Suppressor macrophage (primary cell): ENCODE measurements at regions not wholly inside any gene's neighbourhood (a gene's known extent, or its start where the extent isn't known, plus 50 kb on each side); places are given as distances from the start of the nearest gene placed in this dataset.
A peak's percentile ranks its signal among the peaks of the same experiment; 100 is the strongest.

Experiments
- DNase-seq, 4 experiments: peaks; one replicate each; pipeline ENCODE4 v3.0.0-alpha.2; 2020 to 2022

GRCh38 chr5:26669523-26669922 lies 368.9 kb downstream of the CDH9 start:
- DNase-seq: no peak

DNA sequence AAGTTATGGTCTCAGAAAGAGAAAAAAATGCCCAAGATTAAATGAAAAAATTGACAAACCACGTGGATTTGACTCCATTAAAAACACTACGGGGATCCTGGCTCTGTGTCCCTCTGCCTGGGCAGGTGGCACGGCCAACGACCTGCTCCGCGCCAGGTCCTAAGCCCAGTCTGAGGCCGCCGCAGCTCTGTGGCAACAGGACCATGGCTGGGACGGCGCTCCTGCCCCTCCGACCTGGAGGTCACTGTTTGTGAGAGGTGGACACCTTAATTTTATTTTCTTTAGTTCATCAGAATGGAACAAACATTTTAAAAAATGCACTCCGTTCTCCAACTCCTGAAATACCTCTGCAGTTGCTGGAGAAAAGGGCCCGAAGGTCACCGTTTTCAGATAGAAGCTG lies 369.4 kb downstream of the CDH9 start:
- no peak for DNase-seq

DNA sequence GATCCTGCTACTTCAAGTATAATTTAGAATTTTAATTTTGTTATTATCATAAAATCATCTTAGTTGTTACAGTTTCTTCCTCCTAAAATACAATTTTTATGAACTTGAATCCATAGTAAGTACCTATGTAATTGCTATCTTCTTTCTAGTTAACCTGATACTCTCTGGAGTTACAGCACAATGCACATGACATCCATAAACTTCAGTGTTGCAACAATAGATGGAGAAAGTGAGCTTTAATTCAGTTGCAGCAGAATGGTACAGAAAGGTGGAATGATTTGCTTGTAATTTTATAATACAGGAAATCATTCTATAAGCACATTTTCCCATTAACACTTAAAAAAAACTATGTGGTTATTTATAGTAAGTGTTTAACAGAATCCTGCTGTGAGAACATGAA lies 372.0 kb downstream of the CDH9 start:
- no peak for DNase-seq

GRCh38 chr5:26663500-26663899 lies 374.9 kb downstream of the CDH9 start:
- no peak for DNase-seq

DNA sequence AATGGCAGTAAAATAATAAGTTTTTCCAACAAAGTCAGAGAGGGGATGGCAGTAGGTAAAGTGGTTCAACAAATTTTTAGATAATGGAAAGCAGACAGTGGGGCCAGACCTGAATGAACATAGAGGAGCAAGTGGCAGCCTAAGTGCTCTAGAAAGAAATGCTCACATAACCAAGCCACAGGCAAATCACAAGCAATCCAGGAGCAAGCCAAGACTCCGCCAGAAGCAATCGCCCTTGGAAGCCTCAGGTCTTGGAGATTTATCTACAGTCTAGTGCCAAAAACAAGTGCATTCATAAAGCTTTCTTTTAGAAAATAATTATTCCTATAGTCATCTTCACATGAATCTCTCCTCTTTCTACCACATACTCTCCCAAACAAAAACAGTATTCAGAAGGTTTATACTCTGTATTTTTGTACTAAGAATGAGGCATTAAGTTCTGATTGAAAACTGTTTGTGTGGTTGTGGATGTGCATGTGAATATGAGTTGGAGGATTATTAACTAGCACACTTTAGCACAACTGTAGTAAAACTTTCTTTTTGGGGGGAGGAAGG lies 375.5 kb downstream of the CDH9 start:
- DNase-seq: no peak

GRCh38 chr5:26660116-26660515 lies 378.3 kb downstream of the CDH9 start:
- no peak for DNase-seq

DNA sequence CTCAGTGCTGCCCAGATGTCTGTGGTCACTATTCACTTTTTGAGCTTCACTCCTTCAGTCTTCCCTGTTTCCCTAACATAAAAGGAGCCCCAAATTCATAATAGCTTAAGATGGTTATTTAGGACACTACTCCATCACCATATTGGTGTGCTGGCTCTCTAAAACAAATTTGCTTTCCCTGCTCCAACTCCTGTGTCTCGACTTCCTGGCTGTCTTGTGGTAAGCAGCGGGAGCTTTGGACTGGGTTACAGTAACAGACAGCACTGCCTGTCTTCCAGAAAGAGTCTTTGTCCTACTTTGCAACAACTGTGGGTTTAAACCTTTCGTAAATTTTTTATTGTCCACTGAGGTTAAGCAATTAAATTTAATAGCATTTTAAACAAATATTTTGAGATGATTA lies 389.4 kb downstream of the CDH9 start:
- no peak for DNase-seq

GRCh38 chr5:26647781-26648180 lies 390.6 kb downstream of the CDH9 start:
- DNase-seq: no peak

GRCh38 chr5:26645659-26646058 lies 392.7 kb downstream of the CDH9 start:
- DNase-seq: no peak

- no peak for DNase-seq
Measured at GRCh38 chr5:26641492-26641891, 396.9 kb downstream of the CDH9 start.

DNA sequence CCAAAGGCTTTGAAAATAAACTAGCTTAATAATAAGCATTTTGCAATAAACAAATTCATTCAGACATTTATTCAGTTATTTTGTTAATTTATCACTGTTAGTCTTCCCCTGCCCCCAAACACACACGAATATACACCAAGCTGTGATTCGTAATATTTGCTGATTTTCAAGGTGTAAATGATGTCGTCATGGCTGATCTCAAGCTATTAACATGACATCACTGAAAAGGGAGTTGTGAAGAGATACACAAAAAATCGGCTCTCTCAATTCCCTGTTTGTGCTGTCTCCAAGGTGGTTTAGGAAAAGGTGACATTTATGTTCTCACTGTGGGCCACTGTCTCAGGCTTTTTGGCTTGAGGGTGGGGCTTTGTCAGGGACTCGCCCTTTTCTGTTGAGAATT lies 413.3 kb downstream of the CDH9 start:
- no peak for DNase-seq

DNA sequence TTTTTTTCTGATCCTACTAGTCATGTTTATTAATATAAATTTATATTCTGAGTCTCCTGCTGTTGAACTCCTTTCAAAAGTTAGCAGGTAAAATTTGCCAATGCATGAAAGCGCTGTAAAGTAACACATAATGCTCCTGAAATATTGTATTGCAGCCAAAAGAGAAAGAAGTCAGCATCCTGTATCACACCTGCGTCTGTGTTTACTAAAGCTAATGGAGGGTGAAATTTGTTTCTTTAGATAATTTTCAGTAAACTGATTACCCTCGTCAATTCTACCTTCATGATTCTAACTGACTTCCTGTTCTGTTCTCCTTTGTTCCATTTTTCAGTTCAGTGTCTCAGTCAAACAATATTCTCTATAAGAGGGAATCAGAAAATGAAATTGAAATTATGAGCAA lies 415.4 kb downstream of the CDH9 start:
- no peak for DNase-seq

DNA sequence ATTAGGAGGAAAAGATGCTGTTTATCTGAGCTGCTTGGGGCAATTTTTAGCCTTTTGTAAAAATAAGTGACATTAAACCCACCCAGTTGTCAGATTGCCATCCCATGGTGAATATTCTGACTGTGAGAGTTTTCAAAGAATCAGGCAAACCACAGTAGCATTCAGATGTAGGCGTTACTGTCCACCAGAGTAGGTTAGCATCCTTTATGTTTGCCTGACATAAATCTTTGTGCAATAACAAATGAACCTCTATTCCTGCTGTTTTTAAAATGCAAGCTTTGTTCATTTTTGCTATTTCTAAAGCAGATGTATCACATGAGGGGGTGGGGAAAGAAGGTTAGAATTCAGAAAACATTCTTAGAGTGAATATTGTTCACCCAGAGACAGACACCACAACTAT lies 427.8 kb downstream of the CDH9 start:
- DNase-seq: no peak

DNA sequence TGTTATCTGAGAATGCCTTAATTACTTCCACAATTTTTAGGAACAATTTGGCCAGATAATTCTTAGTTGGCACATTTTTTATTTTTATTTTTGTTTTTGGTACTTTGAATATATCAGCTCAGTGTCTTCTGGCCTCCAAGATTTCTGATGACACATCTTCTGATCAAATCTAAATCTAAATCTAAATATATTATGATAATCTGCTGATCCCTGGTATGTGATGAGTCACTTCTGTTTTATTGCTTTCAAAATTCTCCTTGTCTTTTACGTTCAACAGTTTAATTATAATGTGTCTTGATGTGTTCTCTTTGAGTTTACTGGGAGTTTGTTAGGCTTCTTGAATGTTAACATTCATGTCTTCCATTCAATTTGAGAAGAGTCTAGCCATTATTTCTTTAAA lies 436.8 kb downstream of the CDH9 start:
- DNase-seq: no peak

DNA sequence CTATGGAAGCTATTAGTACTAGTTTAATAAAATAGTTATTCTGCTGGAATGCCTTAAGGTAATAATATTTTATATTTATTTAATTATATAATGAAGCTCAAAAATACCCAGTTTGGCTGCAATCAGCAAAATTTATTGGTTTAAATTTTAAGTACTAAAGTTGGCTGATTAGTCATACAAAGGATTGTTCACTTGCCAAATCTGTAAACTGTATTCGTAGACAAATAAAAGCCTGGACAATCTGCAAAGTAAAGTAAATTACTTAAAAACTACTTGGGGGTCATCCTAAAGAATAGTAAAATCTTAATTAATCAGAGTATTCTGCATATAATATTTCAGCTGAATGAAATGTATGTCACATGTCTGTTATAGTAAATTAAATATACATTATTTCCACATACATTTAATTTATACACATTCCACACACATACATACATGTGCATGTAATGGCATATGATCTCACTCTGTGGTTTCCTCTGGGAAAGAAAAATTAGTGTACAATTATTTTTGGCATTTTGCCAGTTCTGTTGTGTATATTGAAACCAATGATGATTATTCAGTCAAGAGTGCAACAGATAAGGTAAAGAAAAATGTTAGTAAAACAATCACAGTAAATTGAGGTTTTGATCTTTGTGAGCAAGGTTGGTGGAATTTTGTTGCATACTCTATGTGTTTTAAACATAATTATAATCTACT lies 455.9 kb downstream of the CDH9 start:
- DNase-seq: peak in 1 of 4 experiments; percentile 6

DNA sequence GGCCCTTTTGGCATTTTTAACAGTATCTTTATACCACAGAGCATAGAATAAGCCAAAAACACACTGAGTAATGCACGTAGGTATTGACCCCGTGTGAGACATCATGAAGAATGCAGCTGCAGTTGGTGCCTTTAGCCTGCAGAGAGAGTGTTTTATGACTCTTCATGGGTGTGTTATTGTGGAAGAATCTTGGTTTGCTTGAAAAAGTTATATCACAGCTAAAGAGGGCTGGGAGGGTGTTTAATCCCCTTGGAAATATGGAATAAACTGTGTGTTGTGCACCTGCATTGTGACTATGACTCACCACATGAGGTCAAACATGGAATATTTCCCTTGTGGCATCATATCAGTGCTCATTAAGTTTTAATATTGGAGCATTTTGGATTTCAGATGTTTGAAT lies 458.7 kb downstream of the CDH9 start:
- no peak for DNase-seq

DNA sequence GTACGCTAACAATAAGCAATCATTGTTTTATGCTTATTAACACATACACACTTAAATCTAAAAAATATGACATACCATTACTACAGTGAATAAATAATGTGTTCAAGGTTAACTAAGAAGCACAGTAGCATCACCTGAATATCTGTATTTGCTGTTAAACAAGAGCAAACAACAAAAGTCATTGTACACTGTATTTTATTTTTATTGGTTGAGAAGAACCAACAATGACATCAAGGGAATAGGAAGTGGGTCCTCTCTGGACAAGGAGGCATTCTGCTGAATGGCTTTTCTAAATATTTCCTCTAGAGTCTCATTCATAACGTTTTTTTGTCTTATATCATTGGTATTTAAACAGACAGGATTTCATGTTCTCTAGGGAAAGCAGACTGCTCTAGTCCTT lies 460.4 kb downstream of the CDH9 start:
- no peak for DNase-seq

GRCh38 chr5:26572480-26572879 lies 465.9 kb downstream of the CDH9 start:
- DNase-seq: no peak

DNA sequence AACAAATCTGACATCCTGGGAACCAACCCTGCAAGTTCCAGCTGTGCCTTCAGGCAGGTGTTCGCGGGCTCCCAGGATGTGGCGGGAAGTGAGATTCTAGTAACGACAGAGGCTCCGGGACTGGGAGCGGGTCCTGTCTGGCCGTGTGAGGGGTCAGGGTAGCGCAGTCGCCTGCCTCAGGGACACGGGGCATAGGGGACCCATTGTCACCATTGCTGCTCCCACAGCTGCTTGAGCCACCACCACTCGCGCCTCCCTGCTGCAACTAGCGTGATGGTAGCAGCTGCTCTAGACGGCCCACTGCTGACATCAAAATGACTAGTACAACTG lies 468.5 kb downstream of the CDH9 start:
- no peak for DNase-seq

DNA sequence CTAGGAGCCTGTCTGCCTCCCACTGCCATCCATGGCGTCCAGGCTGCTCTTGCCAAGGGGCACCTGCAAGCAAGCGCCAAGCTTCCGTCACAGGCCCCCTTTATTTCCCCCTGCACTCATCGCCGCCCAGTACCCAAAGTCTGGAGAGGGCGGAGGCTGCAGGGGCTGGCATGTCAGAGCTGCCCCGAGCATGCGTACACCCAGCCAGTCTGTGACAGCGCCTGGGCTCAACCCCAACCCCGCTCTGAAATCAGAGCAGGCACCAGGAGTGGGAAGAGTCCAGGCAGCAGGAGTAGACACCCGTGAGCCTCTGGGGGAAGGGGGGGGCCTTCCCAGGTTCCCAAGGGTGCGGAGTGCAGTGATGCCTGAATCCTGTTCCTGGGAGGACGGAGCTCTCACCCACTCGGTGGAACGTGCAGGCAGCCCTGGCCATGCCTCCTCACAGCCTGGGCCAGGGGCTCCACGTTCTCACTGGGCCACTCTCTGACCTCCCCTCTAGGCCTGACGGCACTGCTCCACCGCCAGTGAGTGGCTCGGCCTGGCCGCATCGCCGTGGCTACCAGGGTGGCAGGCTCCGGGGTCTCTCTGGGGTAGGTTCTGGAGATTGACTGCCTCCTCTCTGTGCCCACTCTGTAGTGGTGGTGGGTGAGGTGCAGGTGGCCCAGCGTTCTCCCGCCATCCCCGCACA lies 469.0 kb downstream of the CDH9 start:
- no peak for DNase-seq

DNA sequence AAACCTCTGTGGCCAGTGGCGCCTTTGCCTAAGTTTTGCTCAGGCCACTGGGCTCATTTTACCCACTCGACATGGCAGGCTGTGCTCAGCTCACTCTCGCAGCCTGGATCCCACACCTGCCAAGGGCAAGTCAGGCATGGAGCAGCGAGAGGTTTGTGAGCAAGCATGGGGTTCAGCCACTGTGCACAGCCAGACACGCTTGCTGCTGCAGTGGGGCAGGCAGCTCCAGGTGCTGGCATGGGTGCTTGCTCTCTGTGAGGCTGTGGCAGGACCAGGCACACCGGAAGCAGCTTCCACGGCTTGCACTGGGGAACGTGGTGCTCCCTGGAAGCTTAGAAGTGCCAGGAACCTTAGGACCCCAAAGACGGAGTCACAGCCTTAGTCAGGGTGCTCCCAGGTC lies 470.1 kb downstream of the CDH9 start:
- no peak for DNase-seq

GRCh38 chr5:26563979-26564378 lies 474.4 kb downstream of the CDH9 start:
- DNase-seq: no peak

DNA sequence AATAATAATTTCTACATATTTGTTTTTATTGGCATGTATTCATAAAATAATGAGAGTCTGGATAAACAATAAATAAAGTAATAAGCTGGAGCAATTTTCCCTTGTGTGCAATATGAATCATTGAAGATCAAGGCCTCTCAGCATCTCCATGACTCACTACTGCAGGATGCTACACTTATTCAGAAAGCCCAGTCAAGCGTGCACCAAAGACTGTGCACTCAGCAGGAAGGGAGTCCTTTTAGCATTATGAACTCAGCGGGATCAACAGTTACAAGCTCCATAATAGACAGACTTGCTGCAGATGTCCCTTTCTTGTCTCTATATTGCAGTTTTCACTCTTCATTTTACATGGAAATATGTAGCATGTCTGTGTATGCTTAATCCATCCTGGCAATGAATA lies 485.3 kb downstream of the CDH9 start:
- no peak for DNase-seq

GRCh38 chr5:26543987-26544386 lies 494.4 kb downstream of the CDH9 start:
- no peak for DNase-seq

- no peak for DNase-seq
Measured at GRCh38 chr5:26538226-26538625, 500.2 kb downstream of the CDH9 start.
